Neural progenitor cell (in vitro differentiated cells): ENCODE measurements at regions not wholly inside any gene's neighbourhood (a gene's known extent, or its start where the extent isn't known, plus 50 kb on each side); places are given as distances from the start of the nearest gene placed in this dataset.

Experiments used
- DNase-seq: peaks from one replicate; pipeline ENCODE4 v3.0.0-alpha.2; 2016; ENCODE audit warnings: low spot score
- H2AFZ ChIP-seq: fragments of 200-600 bp; sonication (generic); replicated peaks from 2 replicates; pipeline ENCODE4 v1.6.1; 2016; ENCODE audit warnings: antibody characterized with exemption
- H3F3A ChIP-seq: fragments of 200-600 bp; sonication (generic); 2 replicates; pipeline ENCODE4 v1.6.1; 2016; ENCODE audit warnings: antibody characterized with exemption, low read depth
- H3K27ac ChIP-seq: fragments of 200-600 bp; sonication (generic); 2 replicates; pipeline ENCODE4 v1.5.1; 2016; ENCODE audit warnings: mild to moderate bottlenecking
- H3K27me3 ChIP-seq: fragments of 200-600 bp; sonication (generic); 2 replicates; pipeline ENCODE4 v1.6.1; 2016; ENCODE audit warnings: mild to moderate bottlenecking, moderate library complexity
- H3K36me3 ChIP-seq: fragments of 200-600 bp; sonication (generic); 2 replicates; pipeline ENCODE4 v1.5.1; 2016
- H3K4me1 ChIP-seq: fragments of 200-600 bp; sonication (generic); 2 replicates; pipeline ENCODE4 v1.6.1; 2016; ENCODE audit warnings: mixed run types
- H3K4me2 ChIP-seq: fragments of 200-600 bp; sonication (generic); 2 replicates; pipeline ENCODE4 v1.6.1; 2016
- H3K4me3 ChIP-seq: fragments of 200-600 bp; sonication (generic); 2 replicates; pipeline ENCODE4 v1.5.1; 2016
- H3K79me2 ChIP-seq: fragments of 200-600 bp; sonication (generic); 2 replicates; pipeline ENCODE4 v1.6.1; 2016; ENCODE audit warnings: low read depth
- H3K9ac ChIP-seq: fragments of 200-600 bp; sonication (generic); 2 replicates; pipeline ENCODE4 v1.6.1; 2016
- H3K9me3 ChIP-seq: fragments of 200-600 bp; sonication (generic); 2 replicates; pipeline ENCODE4 v1.5.1; 2016; ENCODE audit warnings: low read depth
- H4K20me1 ChIP-seq: fragments of 200-600 bp; sonication (generic); 2 replicates; pipeline ENCODE4 v1.6.1; 2016; ENCODE audit warnings: low read depth
- H3K27ac Mint-ChIP-seq: 3 replicates; pipeline ENCODE4 v1.8.0; 2021; ENCODE audit warnings: mixed read lengths
- H3K27me3 Mint-ChIP-seq: 2 replicates; pipeline ENCODE4 v1.8.0; 2022; ENCODE audit warnings: low read depth, mild to moderate bottlenecking, inconsistent platforms, moderate library complexity, mixed read lengths; ENCODE audit not compliant: insufficient read depth
- H3K36me3 Mint-ChIP-seq: 3 replicates; pipeline ENCODE4 v1.8.0; 2021; ENCODE audit warnings: mixed read lengths
- H3K4me1 Mint-ChIP-seq: 3 replicates; pipeline ENCODE4 v1.8.0; 2021; ENCODE audit warnings: mixed read lengths
- H3K4me3 Mint-ChIP-seq: 3 replicates; pipeline ENCODE4 v1.8.0; 2021; ENCODE audit warnings: mild to moderate bottlenecking, moderate library complexity, mixed read lengths
- H3K9me3 Mint-ChIP-seq: 3 replicates; pipeline ENCODE4 v1.8.0; 2020; ENCODE audit warnings: mixed read lengths
- EZH2 ChIP-seq: fragments of 200-600 bp; sonication (generic); IDR thresholded peaks from 2 replicates; pipeline ENCODE4 v1.6.1; 2017; ENCODE audit warnings: antibody characterized with exemption, mild to moderate bottlenecking, moderate library complexity
- EZH2phosphoT487 ChIP-seq: fragments of 200-600 bp; sonication (generic); IDR thresholded peaks from 2 replicates; pipeline ENCODE4 v1.6.1; 2017; ENCODE audit warnings: antibody characterized with exemption
- TF ChIP-seq, protein P1 (sequence below): fragments of 200-600 bp; sonication (generic); IDR thresholded peaks from 2 replicates; pipeline ENCODE4 v1.5.1; 2017; ENCODE audit warnings: antibody characterized with exemption, mild to moderate bottlenecking

DNA sequence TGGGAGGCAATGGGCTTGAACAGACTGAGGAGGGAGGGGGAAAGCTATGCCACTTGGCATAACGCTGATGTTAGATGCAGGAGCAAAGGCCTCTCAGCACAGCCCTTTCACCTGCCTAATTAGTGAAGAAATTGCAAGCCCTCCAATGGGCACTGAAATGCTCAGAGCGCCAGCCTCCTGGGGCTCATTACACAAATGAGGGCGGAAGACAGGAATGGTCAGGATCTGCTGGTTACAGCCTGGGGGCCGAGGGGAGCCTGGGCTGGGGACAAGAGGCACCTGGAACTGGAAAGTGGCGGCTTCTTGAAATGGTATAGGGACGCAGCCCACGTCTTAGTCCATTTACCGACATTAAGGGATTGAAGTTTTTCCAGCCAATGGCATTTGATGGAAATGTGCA is 50.2 kb upstream of the PLET1 start:
- no peak for DNase-seq
- TF ChIP-seq EZH2, result no peak
- TF ChIP-seq, protein P1, sequence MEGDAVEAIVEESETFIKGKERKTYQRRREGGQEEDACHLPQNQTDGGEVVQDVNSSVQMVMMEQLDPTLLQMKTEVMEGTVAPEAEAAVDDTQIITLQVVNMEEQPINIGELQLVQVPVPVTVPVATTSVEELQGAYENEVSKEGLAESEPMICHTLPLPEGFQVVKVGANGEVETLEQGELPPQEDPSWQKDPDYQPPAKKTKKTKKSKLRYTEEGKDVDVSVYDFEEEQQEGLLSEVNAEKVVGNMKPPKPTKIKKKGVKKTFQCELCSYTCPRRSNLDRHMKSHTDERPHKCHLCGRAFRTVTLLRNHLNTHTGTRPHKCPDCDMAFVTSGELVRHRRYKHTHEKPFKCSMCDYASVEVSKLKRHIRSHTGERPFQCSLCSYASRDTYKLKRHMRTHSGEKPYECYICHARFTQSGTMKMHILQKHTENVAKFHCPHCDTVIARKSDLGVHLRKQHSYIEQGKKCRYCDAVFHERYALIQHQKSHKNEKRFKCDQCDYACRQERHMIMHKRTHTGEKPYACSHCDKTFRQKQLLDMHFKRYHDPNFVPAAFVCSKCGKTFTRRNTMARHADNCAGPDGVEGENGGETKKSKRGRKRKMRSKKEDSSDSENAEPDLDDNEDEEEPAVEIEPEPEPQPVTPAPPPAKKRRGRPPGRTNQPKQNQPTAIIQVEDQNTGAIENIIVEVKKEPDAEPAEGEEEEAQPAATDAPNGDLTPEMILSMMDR, result no peak
- no peak for TF ChIP-seq EZH2phosphoT487
- Histone ChIP-seq H3K27ac (no peak overlapping the region), H3K79me2 (no peaks in the 10 kb centered on the region), H3K9ac (no peak overlapping the region), H3K27me3 (no peaks in the 10 kb centered on the region), H3K4me1 (no peaks in the 10 kb centered on the region), H3K9me3 (no peaks in the 10 kb centered on the region), H3F3A (no peaks in the 10 kb centered on the region), H4K20me1 (no peaks in the 10 kb centered on the region), H2AFZ (no peak overlapping the region), H3K4me2 (no peak overlapping the region), H3K36me3 (no peaks in the 10 kb centered on the region), H3K4me3 (no peak overlapping the region)
- H3K36me3 Mint-ChIP-seq, result no peaks in the 10 kb centered on the region
- peaks cover 12% of the 10 kb centered on the region for H3K27me3 Mint-ChIP-seq
- peaks cover 3% of the 10 kb centered on the region for H3K4me1 Mint-ChIP-seq
- H3K4me3 Mint-ChIP-seq, result no peak overlapping the region
- H3K9me3 Mint-ChIP-seq, result peaks cover 3% of the 10 kb centered on the region
- H3K27ac Mint-ChIP-seq, result no peak overlapping the region

DNA sequence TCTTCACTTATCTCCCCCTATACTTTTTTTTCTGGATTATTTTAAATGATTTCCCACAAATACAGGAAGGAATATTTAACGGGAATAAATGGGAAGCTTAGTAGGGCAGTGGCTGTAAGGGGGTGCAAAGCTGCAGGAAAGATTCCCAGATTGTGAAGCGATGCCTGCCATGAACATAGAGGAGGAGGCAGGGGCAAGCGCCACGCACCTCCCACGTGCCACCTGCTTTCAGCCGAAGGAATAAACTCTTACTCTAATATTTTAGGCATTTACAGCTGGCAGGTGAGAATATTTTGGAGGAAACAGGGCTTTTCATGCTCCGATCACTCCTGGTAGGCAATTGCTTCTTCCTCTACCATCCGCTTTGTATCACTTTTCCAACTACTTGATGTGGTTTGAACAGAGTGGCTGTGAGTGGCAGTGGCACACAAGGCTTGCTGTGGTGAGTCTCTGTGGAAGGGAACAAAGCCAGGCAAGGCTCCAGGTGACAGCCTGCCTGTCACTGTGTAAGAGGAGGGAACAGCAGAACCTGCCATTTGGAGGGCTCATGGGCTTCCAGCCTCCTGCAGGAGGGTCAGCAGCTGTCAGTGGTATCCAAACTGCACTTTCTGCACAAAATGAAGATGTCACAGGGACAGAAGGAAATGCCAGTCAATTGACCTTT is 54.5 kb upstream of the PLET1 start:
- no peaks in the 10 kb centered on the region for H3K36me3 ChIP-seq
- TF ChIP-seq, protein P1, result no peak
- TF ChIP-seq EZH2 (no peak), EZH2phosphoT487 (no peak)
- H3K9me3 ChIP-seq, result no peaks in the 10 kb centered on the region
- no peaks in the 10 kb centered on the region for H4K20me1 ChIP-seq
- H3K27ac Mint-ChIP-seq, result no peak overlapping the region
- no peaks in the 10 kb centered on the region for H3K36me3 Mint-ChIP-seq
- no peaks in the 10 kb centered on the region for H3K4me1 ChIP-seq
- no peaks in the 10 kb centered on the region for H3K9me3 Mint-ChIP-seq
- H2AFZ ChIP-seq, result no peak overlapping the region
- no peaks in the 10 kb centered on the region for H3K4me1 Mint-ChIP-seq
- H3F3A ChIP-seq, result no peaks in the 10 kb centered on the region
- no peak overlapping the region for H3K4me3 Mint-ChIP-seq
- DNase-seq, result no peak
- H3K27ac ChIP-seq, result no peak overlapping the region
- H3K27me3 Mint-ChIP-seq, result peaks cover 4% of the 10 kb centered on the region
- no peak overlapping the region for H3K4me2 ChIP-seq
- no peaks in the 10 kb centered on the region for H3K27me3 ChIP-seq
- H3K79me2 ChIP-seq, result no peaks in the 10 kb centered on the region
- no peak overlapping the region for H3K4me3 ChIP-seq
- no peak overlapping the region for H3K9ac ChIP-seq

DNA sequence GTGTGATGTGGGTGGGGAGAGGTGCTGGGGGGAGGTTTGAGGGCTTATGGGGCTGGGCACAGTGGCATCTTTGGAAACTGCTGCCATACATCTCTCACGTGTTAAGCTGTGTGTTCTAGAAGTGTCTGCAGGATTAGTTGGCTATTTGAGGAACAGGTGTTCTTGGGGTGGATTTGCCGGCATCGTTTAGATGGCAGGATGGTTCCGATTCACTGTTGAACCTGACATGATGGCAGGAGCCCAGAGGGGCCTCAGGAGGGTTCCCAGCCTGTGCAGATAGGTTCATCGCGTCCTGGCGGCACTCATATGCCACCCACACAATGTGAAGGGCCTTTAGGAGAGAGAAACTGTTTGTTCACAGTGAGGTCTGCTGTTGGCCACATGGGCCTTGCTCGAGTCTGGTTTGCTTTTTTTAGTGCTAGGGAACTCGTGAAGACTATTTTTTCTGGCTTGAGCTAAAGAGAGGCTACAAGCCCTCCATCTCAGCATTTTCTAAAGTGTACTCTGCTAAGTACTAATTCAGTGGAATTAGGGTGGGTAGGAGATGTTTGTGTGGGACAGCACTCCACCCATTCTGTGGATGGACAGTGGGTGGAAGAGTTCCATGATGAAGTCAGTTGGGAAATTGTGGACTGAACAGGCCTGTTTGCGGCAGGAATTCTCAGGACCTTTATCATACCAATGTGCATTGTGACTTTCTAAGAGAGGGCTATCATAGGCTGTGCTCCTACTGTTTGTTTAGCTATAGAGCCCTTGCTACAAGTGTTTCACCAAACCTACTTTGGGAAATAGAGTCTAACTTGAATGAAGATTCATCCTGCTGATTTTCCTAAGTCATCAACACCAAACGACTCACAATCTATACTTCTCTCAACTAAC is 55.4 kb upstream of the PLET1 start:
- Mint-ChIP-seq H3K27ac (no peak overlapping the region), H3K36me3 (no peaks in the 10 kb centered on the region), H3K9me3 (no peaks in the 10 kb centered on the region), H3K27me3 (peaks cover 4% of the 10 kb centered on the region), H3K4me1 (peaks cover 4% of the 10 kb centered on the region), H3K4me3 (no peak overlapping the region)
- no peaks in the 10 kb centered on the region for H3K9me3 ChIP-seq
- no peak overlapping the region for H2AFZ ChIP-seq
- no peaks in the 10 kb centered on the region for H3F3A ChIP-seq
- no peak overlapping the region for H3K9ac ChIP-seq
- no peaks in the 10 kb centered on the region for H3K27me3 ChIP-seq
- no peak overlapping the region for H3K27ac ChIP-seq
- DNase-seq, result no peak
- no peak for TF ChIP-seq EZH2
- TF ChIP-seq, protein P1, result no peak
- TF ChIP-seq EZH2phosphoT487, result no peak
- H3K79me2 ChIP-seq, result no peaks in the 10 kb centered on the region
- H3K36me3 ChIP-seq, result no peaks in the 10 kb centered on the region
- H3K4me2 ChIP-seq, result no peak overlapping the region
- H3K4me1 ChIP-seq, result no peaks in the 10 kb centered on the region
- H3K4me3 ChIP-seq, result no peak overlapping the region
- H4K20me1 ChIP-seq, result no peaks in the 10 kb centered on the region
